ENCODE measurements at regions not wholly inside any gene's neighbourhood (a gene's known extent, or its start where the extent isn't known, plus 50 kb on each side); places are given as distances from the start of the nearest gene placed in this dataset.

- no peak overlapping the region for H3K27ac ChIP-seq
- no peak for TF ChIP-seq CTCF (conservative IDR thresholded peaks at IDR 0.05)
These were observed 124.1 kb upstream of the TMCO5A start for GRCh38 chr15:37810381-37810780.

GRCh38 chr15:37813306-37813705 lies 121.1 kb upstream of the TMCO5A start:
- H3K27ac ChIP-seq: no peak overlapping the region
- TF ChIP-seq CTCF (conservative IDR thresholded peaks at IDR 0.05): no peak

GRCh38 chr15:37814847-37815515 lies 119.5 kb upstream of the TMCO5A start:
- no peak overlapping the region for H3K27ac ChIP-seq
- no peak for TF ChIP-seq CTCF (conservative IDR thresholded peaks at IDR 0.05)

- H3K27ac ChIP-seq: no peak overlapping the region
- TF ChIP-seq CTCF (conservative IDR thresholded peaks at IDR 0.05): no peak
These were observed 116.2 kb upstream of the TMCO5A start for GRCh38 chr15:37818152-37818677.

GRCh38 chr15:37819191-37819590 lies 115.2 kb upstream of the TMCO5A start:
- no peak overlapping the region for H3K27ac ChIP-seq
- no peak for TF ChIP-seq CTCF (conservative IDR thresholded peaks at IDR 0.05)

GRCh38 chr15:37820380-37821128 lies 113.9 kb upstream of the TMCO5A start:
- no peak overlapping the region for H3K27ac ChIP-seq
- TF ChIP-seq CTCF (conservative IDR thresholded peaks at IDR 0.05): no peak

- no peak overlapping the region for H3K27ac ChIP-seq
- TF ChIP-seq CTCF (conservative IDR thresholded peaks at IDR 0.05): no peak
These were observed 110.7 kb upstream of the TMCO5A start for GRCh38 chr15:37823601-37824275.

Data from VCaP (cell line).